IPS-20b (cell line): ENCODE measurements at regions not wholly inside any gene's neighbourhood (a gene's known extent, or its start where the extent isn't known, plus 50 kb on each side); places are given as distances from the start of the nearest gene placed in this dataset.

Source experiments
- H3K27ac ChIP-seq: one replicate; pipeline ENCODE4 v1.5.1; 2013; ENCODE audit warnings: low read length
- H3K27me3 ChIP-seq: 2 replicates; pipeline ENCODE4 v1.6.1; 2013; ENCODE audit warnings: mild to moderate bottlenecking, low read length, inconsistent platforms; ENCODE audit not compliant: insufficient read depth
- H3K36me3 ChIP-seq: 2 replicates; pipeline ENCODE4 v1.6.1; 2013; ENCODE audit warnings: low read depth, mild to moderate bottlenecking, inconsistent platforms, low read length, moderate library complexity; ENCODE audit not compliant: insufficient read depth
- H3K4me1 ChIP-seq: 2 replicates; pipeline ENCODE4 v1.6.1; 2013; ENCODE audit warnings: mild to moderate bottlenecking, control low read depth, inconsistent platforms, low read length, moderate library complexity; ENCODE audit not compliant: insufficient read depth
- H3K4me3 ChIP-seq: 2 replicates; pipeline ENCODE4 v1.5.1; 2013; ENCODE audit warnings: mild to moderate bottlenecking, low read length, inconsistent platforms
- H3K9ac ChIP-seq: 2 replicates; pipeline ENCODE4 v1.6.1; 2013; ENCODE audit warnings: low read depth, mild to moderate bottlenecking, inconsistent platforms, low read length, moderate library complexity
- H3K9me3 ChIP-seq: 2 replicates; pipeline ENCODE4 v1.6.1; 2013; ENCODE audit warnings: mild to moderate bottlenecking, low read depth, low read length, inconsistent platforms; ENCODE audit not compliant: insufficient read depth

GRCh38 chr7:15886626-15887025 is 200.1 kb upstream of the MEOX2 start:
- no peak overlapping the region for H3K4me3 ChIP-seq
- no peaks in the 10 kb centered on the region for H3K9me3 ChIP-seq
- H3K27ac ChIP-seq = no peak overlapping the region
- H3K9ac ChIP-seq = no peak overlapping the region
- H3K27me3 ChIP-seq = no peaks in the 10 kb centered on the region
- no peaks in the 10 kb centered on the region for H3K36me3 ChIP-seq
- no peaks in the 10 kb centered on the region for H3K4me1 ChIP-seq

- H3K9me3 ChIP-seq = 0 out of 2 replicates have a peak, but pooled peaks cover under 1% of the 10 kb centered on the region
- no peak overlapping the region for H3K4me3 ChIP-seq
- H3K4me1 ChIP-seq = no peaks in the 10 kb centered on the region
- H3K27ac ChIP-seq = no peak overlapping the region
- H3K27me3 ChIP-seq = no peaks in the 10 kb centered on the region
- H3K36me3 ChIP-seq = no peaks in the 10 kb centered on the region
- no peak overlapping the region for H3K9ac ChIP-seq
These were observed 199.2 kb upstream of the MEOX2 start for GRCh38 chr7:15885678-15886077.

DNA sequence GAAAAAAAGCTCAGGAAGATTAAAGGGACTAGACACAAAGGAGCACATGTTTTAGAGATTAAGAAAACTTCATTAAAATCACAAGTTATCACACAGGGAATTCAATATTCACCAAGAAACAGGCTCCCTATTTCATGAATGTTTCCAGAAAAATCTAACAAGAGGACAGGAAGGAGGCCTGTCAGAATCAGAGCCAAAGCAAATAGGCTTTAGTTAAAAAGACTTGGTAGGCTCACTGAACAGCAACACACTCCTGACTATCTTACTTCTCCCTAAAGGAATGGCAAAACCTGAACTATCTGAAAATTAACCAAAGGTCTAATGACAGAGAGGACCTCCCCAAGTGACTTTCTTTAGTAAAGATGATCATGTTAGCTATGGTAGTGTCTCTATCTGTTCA is 188.3 kb upstream of the MEOX2 start:
- Histone ChIP-seq H3K36me3 (no peaks in the 10 kb centered on the region), H3K4me3 (no peak overlapping the region), H3K9ac (no peak overlapping the region), H3K27me3 (no peaks in the 10 kb centered on the region), H3K4me1 (no peaks in the 10 kb centered on the region), H3K27ac (no peak overlapping the region), H3K9me3 (no peaks in the 10 kb centered on the region)

DNA sequence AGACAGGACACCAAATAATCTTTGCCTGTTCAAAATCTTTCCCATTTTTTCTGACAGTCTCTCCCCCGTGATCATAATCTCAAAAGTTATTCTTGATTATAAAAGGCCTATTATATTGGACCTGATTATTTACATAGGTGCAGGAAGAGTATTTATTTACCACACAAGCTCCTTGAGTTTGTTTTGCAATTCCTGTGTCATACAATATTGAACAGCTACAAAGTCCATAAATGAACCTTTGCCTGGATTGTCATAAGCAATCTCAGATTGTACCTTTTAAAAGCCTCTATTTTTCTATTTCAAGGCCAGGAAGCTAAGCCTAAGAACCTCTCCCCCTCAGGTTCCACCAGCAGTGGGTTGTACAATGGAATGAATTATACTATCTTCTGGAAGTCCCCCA is 183.9 kb upstream of the MEOX2 start:
- Histone ChIP-seq H3K4me3 (no peak overlapping the region), H3K9me3 (no peaks in the 10 kb centered on the region), H3K27me3 (no peaks in the 10 kb centered on the region), H3K9ac (no peak overlapping the region), H3K36me3 (no peaks in the 10 kb centered on the region), H3K4me1 (no peaks in the 10 kb centered on the region), H3K27ac (no peak overlapping the region)

DNA sequence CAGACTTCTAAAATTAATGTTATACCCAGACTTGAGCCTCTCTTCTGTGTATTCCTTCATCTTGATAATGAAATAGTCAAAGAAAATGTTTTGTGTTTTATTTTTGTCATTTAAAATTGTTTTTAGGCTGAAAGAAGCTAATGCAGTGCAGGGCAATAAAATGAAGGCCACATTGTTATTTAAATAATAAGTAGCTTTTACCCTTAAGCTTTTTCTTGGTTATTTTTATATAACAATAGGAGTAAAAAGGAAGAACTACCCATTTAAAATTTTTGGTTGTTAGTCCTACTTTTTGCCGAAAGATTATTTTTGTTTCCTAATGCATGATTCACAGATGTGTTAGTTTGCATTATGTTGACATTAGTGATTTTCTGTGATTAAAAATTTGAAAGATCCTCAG is 181.0 kb upstream of the MEOX2 start:
- H3K27ac ChIP-seq = no peak overlapping the region
- no peaks in the 10 kb centered on the region for H3K27me3 ChIP-seq
- no peak overlapping the region for H3K9ac ChIP-seq
- no peaks in the 10 kb centered on the region for H3K4me1 ChIP-seq
- no peaks in the 10 kb centered on the region for H3K36me3 ChIP-seq
- H3K4me3 ChIP-seq = no peak overlapping the region
- H3K9me3 ChIP-seq = no peaks in the 10 kb centered on the region

DNA sequence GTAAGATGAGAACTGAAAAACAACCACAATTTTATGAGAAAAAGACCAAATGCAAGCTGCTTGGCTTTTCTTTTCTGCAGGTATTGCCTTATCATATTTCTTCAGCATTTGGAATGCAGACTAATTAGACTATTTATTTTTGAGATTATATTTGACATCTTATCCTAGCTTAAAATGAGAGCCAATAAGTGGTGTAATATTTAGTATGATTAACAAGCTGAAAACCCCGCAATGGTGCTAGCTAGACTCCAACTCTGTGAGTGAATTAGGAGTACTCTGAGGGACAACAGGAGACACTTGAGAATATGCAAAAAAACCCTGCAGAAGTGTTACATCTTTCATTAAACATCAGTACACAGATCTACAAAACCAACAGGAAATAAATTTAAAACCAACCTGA is 180.3 kb upstream of the MEOX2 start:
- H3K9ac ChIP-seq = no peak overlapping the region
- H3K27me3 ChIP-seq = no peaks in the 10 kb centered on the region
- no peaks in the 10 kb centered on the region for H3K9me3 ChIP-seq
- no peak overlapping the region for H3K4me3 ChIP-seq
- H3K36me3 ChIP-seq = no peaks in the 10 kb centered on the region
- H3K4me1 ChIP-seq = no peaks in the 10 kb centered on the region
- H3K27ac ChIP-seq = no peak overlapping the region

GRCh38 chr7:15864626-15864991 is 178.1 kb upstream of the MEOX2 start:
- no peak overlapping the region for H3K27ac ChIP-seq
- no peaks in the 10 kb centered on the region for H3K9me3 ChIP-seq
- no peaks in the 10 kb centered on the region for H3K27me3 ChIP-seq
- no peaks in the 10 kb centered on the region for H3K4me1 ChIP-seq
- H3K9ac ChIP-seq = no peak overlapping the region
- H3K4me3 ChIP-seq = no peak overlapping the region
- no peaks in the 10 kb centered on the region for H3K36me3 ChIP-seq

DNA sequence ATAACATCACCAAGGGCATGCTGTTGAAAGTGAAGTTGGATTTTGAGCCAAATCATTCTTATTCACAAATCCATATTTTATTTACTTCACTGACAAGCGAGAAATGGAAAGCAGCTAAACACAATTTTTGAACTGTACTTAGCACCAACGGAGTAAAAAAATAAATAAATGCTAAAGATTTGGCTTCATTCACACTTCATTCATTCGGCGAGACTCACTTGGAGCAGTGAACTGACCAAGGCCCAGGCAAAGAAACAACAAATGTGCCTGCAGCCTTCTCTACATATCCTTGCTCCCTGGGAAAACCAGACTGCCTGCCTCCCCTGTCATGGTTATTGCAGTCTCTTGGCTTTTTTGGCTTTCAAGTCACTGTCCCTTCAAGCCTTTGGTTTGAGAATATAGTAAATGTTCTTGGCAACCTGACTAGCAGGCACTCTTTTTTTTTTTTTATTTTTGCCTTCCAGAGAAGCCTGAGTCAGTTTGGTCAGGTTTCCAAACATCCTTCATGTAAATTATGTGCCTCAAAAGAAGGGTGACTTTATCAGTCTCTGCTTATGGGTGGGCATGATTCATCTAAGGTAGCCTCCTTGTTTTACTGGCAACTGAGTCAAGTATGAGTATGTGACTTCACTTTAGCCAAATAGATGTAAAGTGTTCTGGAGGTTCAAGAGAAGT is 177.6 kb upstream of the MEOX2 start:
- H3K4me1 ChIP-seq = no peaks in the 10 kb centered on the region
- H3K27me3 ChIP-seq = no peaks in the 10 kb centered on the region
- no peak overlapping the region for H3K27ac ChIP-seq
- H3K9me3 ChIP-seq = no peaks in the 10 kb centered on the region
- no peak overlapping the region for H3K4me3 ChIP-seq
- no peak overlapping the region for H3K9ac ChIP-seq
- H3K36me3 ChIP-seq = no peaks in the 10 kb centered on the region

DNA sequence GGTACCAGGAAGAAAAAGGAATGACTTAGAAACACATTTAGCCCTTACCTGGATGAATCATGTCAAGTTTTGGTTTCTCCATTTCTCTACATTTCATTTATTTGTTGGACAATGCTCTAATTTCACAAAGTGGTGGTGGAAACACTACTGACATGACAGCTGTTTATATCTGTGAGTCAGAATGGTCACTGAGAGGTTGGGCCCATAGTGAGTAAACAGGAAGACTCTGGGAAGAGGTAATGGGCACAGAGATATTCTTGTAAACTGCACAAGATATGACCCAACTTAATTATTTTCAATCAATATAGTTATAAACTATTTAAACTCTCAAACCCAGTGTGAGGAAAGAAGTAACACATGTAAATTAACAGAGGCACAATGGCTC is 176.3 kb upstream of the MEOX2 start:
- H3K4me3 ChIP-seq = no peak overlapping the region
- no peaks in the 10 kb centered on the region for H3K27me3 ChIP-seq
- H3K36me3 ChIP-seq = no peaks in the 10 kb centered on the region
- H3K4me1 ChIP-seq = no peaks in the 10 kb centered on the region
- no peak overlapping the region for H3K27ac ChIP-seq
- no peaks in the 10 kb centered on the region for H3K9me3 ChIP-seq
- no peak overlapping the region for H3K9ac ChIP-seq

DNA sequence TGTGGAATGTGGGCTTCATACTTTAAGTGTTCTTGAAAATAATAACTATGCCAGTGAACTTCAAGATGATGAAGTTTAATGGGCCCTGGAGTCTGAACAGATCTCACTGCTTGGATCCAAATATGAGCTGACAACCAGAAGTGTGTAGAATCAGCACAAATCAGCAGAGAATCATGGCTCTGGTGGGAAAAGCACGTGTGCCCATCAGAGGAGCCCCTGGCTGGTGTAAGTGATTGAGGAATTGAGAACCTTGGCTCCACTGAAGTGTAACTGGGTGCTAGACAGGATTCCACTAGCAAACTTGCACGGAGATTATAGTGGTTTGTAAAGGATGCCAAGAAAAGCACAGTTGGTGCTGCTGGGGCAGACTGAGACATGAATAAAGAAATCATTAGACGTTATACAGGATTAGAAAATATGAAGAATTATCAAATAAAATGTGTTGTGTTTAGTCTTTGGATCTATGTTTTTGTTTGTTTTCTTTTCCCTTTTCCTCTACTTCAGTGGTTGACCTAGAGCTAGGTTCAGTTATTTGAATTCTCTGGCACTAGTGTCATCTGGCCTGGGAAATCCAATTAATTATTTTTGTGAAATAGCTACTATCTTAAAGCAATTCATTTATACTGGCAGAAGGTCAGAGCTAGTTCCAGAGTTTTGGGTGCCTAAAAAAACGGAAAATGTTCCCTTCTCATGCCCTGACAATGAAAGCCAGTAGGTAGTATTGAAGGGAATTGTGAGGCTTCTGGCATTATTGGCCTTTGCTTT is 175.7 kb upstream of the MEOX2 start:
- Histone ChIP-seq H3K36me3 (no peaks in the 10 kb centered on the region), H3K27me3 (no peaks in the 10 kb centered on the region), H3K9me3 (no peaks in the 10 kb centered on the region), H3K27ac (no peak overlapping the region), H3K9ac (no peak overlapping the region), H3K4me3 (no peak overlapping the region), H3K4me1 (no peaks in the 10 kb centered on the region)

DNA sequence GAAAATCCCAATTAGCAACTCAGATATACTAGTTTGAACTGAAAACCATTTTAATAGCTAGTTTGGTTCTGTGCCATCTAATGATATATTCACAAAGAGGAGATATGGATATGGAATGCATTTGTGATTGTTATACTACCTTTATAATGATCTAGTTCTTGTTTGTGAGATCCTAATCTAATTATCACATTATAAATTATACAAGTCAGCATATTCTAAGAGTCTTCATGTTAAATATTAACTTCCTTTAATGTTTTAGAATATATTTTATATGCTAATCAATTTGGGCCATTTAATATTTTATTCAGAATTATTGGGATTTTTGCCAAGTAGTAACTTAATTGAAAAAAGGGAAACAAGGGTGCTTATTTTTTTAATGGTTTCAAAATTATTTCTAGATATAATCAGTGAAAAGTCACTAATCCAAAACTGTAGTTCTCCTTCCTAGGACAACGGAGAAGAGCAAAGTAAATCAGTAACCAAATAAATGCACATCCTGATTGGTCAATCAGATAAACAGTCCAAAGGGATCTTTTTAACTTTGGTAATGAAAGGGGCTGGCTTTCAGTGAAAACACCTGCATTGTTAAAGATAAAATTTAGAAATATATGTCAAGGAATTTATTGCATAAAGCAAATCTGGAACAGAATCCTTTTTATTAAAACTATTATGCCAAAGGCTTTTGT is 173.9 kb upstream of the MEOX2 start:
- H3K27ac ChIP-seq = no peak overlapping the region
- no peak overlapping the region for H3K4me3 ChIP-seq
- no peak overlapping the region for H3K9ac ChIP-seq
- no peaks in the 10 kb centered on the region for H3K36me3 ChIP-seq
- H3K27me3 ChIP-seq = no peaks in the 10 kb centered on the region
- H3K9me3 ChIP-seq = no peaks in the 10 kb centered on the region
- no peaks in the 10 kb centered on the region for H3K4me1 ChIP-seq

DNA sequence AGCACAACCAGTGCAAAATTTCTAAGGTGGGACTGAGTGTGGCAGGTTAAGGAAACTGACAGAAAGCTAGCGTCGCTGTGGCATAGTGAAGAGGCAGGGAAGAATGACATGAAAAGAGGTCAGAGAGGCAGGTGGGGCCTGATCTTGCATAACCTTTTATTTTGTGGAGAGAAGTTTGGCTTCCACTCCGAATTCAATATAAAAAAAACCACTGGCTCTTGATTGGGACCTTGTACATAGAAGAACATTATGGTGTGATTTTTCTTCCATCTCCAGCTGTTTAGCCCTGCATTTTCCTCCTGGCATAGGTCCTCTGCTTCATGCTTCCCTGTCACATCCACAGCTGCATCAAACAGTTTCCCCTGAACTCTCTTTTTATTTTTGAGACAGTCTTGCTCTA is 170.5 kb upstream of the MEOX2 start:
- H3K27me3 ChIP-seq = no peaks in the 10 kb centered on the region
- no peak overlapping the region for H3K27ac ChIP-seq
- no peak overlapping the region for H3K4me3 ChIP-seq
- no peaks in the 10 kb centered on the region for H3K9me3 ChIP-seq
- H3K36me3 ChIP-seq = no peaks in the 10 kb centered on the region
- no peak overlapping the region for H3K9ac ChIP-seq
- H3K4me1 ChIP-seq = no peaks in the 10 kb centered on the region
